CD8-positive, alpha-beta memory T cell (primary cell): ENCODE measurements at regions not wholly inside any gene's neighbourhood (a gene's known extent, or its start where the extent isn't known, plus 50 kb on each side); places are given as distances from the start of the nearest gene placed in this dataset.
"Not testable (repeated sequence)": the region's sequence is repeated elsewhere in the genome, so short reads cannot be mapped to it uniquely, and the experiment has no call there.

Experiments used
- CTCF ChIA-PET: fragments of 350-600 bp; sonication (Branson Sonifier 250); formaldehyde crosslinking; loops from one replicate; lab custom pipeline; 2021; ENCODE audit warnings: antibody characterized with exemption; lab: Charles Lee
- POLR2A ChIA-PET: fragments of 350-600 bp; sonication (Branson Sonifier 250); formaldehyde crosslinking; loops from one replicate; lab custom pipeline; 2021; ENCODE audit warnings: antibody characterized with exemption; lab: Charles Lee
- DNase-seq, 5 donors: peaks; one replicate each; pipeline versions ENCODE4 v3.0.0 to v3.0.0-alpha.2; 2020 to 2022; ENCODE audit warnings: mixed read lengths in 1 of 5
- H3K27ac ChIP-seq: one replicate; pipeline ENCODE4 v1.7.0; 2013; ENCODE audit warnings: low read depth, mild to moderate bottlenecking, low read length, moderate library complexity
- H3K27me3 ChIP-seq: 2 replicates; pipeline ENCODE4 v1.7.0; 2013; ENCODE audit warnings: low read length, mild to moderate bottlenecking; ENCODE audit not compliant: insufficient read depth, poor library complexity, severe bottlenecking
- H3K36me3 ChIP-seq: 2 replicates; pipeline ENCODE4 v1.7.0; 2013; ENCODE audit warnings: mild to moderate bottlenecking, low read length, moderate library complexity; ENCODE audit not compliant: insufficient read depth
- H3K4me1 ChIP-seq: 2 replicates; pipeline ENCODE4 v1.7.0; 2013; ENCODE audit warnings: mild to moderate bottlenecking, low read length, moderate library complexity; ENCODE audit not compliant: insufficient read depth
- H3K4me3 ChIP-seq: 2 replicates; pipeline ENCODE4 v1.7.0; 2013; ENCODE audit warnings: mild to moderate bottlenecking, low read length
- H3K9me3 ChIP-seq: 2 replicates; pipeline ENCODE4 v1.7.0; 2013; ENCODE audit warnings: mild to moderate bottlenecking, low read length
- H3K27ac Mint-ChIP-seq, 8 donors: one replicate each; pipeline ENCODE4 v1.8.0; 2020 to 2021; ENCODE audit warnings: mixed read lengths in 8 of 8, mild to moderate bottlenecking in 6 of 8, inconsistent platforms in 3 of 8, moderate library complexity in 3 of 8
- H3K27me3 Mint-ChIP-seq, 2 donors: one replicate each; pipeline ENCODE4 v1.8.0; 2020 to 2021; ENCODE audit warnings: mixed read lengths in 2 of 2, mild to moderate bottlenecking in 1 of 2, moderate library complexity in 1 of 2
- H3K36me3 Mint-ChIP-seq, 3 donors: one replicate each; pipeline ENCODE4 v1.8.0; 2020 to 2021; ENCODE audit warnings: mixed read lengths in 3 of 3, inconsistent platforms in 1 of 3, mild to moderate bottlenecking in 1 of 3
- H3K4me1 Mint-ChIP-seq, 3 donors: one replicate each; pipeline ENCODE4 v1.8.0; 2020 to 2021; ENCODE audit warnings: mixed read lengths in 3 of 3, inconsistent platforms in 1 of 3, mild to moderate bottlenecking in 1 of 3
- H3K4me3 Mint-ChIP-seq, 7 donors: one replicate each; pipeline ENCODE4 v1.8.0; 2020 to 2021; ENCODE audit warnings: mixed read lengths in 7 of 7, mild to moderate bottlenecking in 6 of 7, moderate library complexity in 4 of 7, inconsistent platforms in 2 of 7
- H3K9me3 Mint-ChIP-seq, 5 donors: one replicate each; pipeline ENCODE4 v1.8.0; 2020 to 2022; ENCODE audit warnings: mixed read lengths in 5 of 5, mild to moderate bottlenecking in 3 of 5, moderate library complexity in 2 of 5, inconsistent platforms in 1 of 5

DNA sequence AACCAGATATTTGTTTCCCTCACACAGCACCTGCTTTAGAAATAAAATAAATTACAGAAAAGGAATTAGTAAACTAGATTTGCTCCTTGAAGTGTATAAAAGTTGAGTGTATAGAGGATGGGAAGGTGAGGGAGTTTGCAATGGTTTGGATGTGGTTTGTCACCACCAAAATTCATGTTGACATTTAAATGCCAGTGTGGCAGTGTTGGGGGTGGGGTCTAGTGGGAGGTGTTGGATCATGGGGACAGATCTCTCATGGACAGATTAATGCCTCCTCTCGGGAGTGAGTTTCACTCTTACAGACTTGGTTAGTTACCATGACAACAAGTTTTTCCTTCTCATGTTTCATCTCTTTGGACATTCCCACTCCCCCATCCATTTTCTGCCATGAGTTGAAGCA, 83.9 kb upstream of the PRSS3 start:
- not testable (repeated sequence) for H3K9me3 Mint-ChIP-seq
- CTCF ChIA-PET = interaction anchor here (0.7 kb wide), 1 partner anchor 11 kb away, joined by 3 read pairs; no protein-coding TSS in a partner anchor
- H3K27me3 Mint-ChIP-seq = peaks cover 12 to 33% of the 10 kb centered on the region in 2 donors

DNA sequence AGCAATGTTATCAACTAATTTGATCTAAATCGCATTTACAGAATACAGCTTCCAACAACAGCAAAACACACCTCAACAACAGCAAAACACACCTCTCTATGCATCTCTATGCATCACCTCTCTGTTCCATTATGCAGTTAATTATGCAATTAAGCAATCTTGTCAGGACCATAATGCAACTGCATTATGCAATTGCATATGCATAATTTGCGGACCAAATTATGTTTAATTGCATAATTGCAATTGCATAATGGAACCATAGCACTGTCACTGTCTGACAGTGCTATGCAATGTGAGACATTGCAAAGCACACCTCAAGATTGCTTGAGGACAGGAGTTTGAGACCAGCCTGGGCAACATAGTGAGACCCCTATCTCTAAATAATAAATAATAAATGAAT, 80.4 kb upstream of the PRSS3 start:
- DNase-seq = no peak
- Histone ChIP-seq H3K27me3 (no peaks in the 10 kb centered on the region), H3K9me3 (no peaks in the 10 kb centered on the region), H3K36me3 (no peaks in the 10 kb centered on the region), H3K4me3 (no peak overlapping the region), H3K27ac (no peak overlapping the region), H3K4me1 (no peaks in the 10 kb centered on the region)
- ChIA-PET CTCF (interaction anchor here (0.8 kb wide), 1 partner anchor 91 kb away, joined by 6 read pairs; no protein-coding TSS in a partner anchor), POLR2A (no interaction called here)
- Mint-ChIP-seq H3K4me3 (no peak overlapping the region), H3K36me3 (peaks cover 0 to 2% (median 0%) of the 10 kb centered on the region in 3 donors), H3K27ac (no peak overlapping the region), H3K9me3 (no peaks in the 10 kb centered on the region), H3K4me1 (peaks cover 0 to 7% (median 0%) of the 10 kb centered on the region in 3 donors), H3K27me3 (peaks cover 4 to 21% of the 10 kb centered on the region in 2 donors)

More for the DNA sequence above, 83.9 kb upstream of the PRSS3 start:
- H3K36me3 ChIP-seq, H3K4me1 Mint-ChIP-seq, H3K4me3 Mint-ChIP-seq, H3K27me3 ChIP-seq, H3K36me3 Mint-ChIP-seq, H3K4me3 ChIP-seq, H3K9me3 ChIP-seq, H3K27ac Mint-ChIP-seq, POLR2A ChIA-PET, H3K27ac ChIP-seq, H3K4me1 ChIP-seq, DNase-seq: not testable (repeated sequence)

DNA sequence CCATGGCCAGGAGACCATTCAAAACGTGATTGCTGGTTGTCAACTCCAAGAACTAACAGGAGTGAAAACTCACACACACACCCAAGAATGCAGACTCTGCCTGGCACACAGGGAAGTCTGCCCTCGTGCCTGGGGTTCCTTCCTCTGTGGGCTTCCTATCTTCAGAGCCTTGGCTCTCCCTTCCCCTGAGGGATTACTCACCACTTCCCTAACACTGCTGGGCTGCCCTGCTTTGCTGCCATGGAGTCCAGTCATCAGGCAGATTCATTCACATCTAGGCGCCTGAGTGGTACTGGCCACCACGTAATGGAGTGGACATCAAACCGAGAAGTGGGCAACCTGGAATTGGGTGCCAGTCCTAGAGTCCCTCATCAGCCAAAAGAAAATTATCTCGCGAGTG, 76.4 kb upstream of the PRSS3 start:
- Mint-ChIP-seq H3K9me3 (no peaks in the 10 kb centered on the region), H3K36me3 (no peaks in the 10 kb centered on the region), H3K27me3 (peaks cover 5 to 10% of the 10 kb centered on the region in 2 donors), H3K27ac (no peak overlapping the region), H3K4me1 (peaks cover 0 to 10% (median 7%) of the 10 kb centered on the region in 3 donors), H3K4me3 (no peak overlapping the region)
- CTCF ChIA-PET = interaction anchor here (8.9 kb wide), 1 partner anchor 94 kb away, joined by 120 read pairs; no protein-coding TSS in a partner anchor
- Histone ChIP-seq H3K36me3 (no peaks in the 10 kb centered on the region), H3K4me3 (no peak overlapping the region), H3K4me1 (no peaks in the 10 kb centered on the region), H3K9me3 (no peaks in the 10 kb centered on the region), H3K27ac (no peak overlapping the region), H3K27me3 (no peaks in the 10 kb centered on the region)
- DNase-seq = no peak
- POLR2A ChIA-PET = interaction anchor here (0.6 kb wide), 1 partner anchor 16 kb away, joined by 3 read pairs; no protein-coding TSS in a partner anchor

DNA sequence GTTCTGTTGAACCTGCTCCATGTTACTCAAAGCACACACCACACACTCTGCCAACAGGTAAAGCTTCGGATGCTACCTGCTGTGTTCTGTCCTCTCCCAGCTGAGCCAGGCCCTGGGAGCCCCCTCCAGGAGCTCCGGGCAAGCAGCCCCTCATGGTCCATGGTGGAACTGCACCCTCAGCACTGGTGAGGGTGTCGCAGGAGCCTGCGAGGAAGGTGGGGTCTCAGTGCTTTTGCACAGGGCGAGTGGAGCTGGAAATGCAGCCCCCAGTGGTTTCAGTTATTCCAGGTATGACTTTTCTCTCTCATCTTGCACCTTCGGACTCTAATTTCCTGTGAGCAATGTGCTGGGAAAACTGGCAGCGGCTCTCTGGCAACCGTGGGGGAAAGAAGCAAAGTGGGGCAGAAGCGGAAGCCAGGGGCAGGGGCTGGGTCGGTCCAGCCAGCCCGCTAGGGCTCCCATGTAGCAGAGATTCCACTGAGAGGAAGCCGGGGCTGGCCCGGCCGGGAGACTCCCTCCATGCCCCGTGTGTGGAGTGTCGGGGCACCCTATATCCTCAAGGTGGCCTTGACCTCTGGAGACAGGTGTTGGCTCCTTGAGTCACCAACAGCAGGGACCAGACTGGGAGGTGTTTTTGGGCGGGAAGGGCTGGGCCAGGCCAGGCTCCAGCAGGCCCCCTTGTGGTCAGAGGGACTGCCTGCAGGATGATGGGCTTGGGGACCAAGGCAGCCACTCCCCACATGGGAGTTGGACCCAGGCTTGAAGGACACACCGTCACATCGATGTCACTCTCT, 75.6 kb upstream of the PRSS3 start:
- Mint-ChIP-seq H3K27ac (no peak overlapping the region), H3K27me3 (peaks cover 7 to 14% of the 10 kb centered on the region in 2 donors), H3K4me3 (peak overlapping the region in 2 of 7 donors; percentile 42 to 65), H3K4me1 (peaks cover 0 to 10% (median 7%) of the 10 kb centered on the region in 3 donors), H3K36me3 (peaks cover 0 to 4% (median 0%) of the 10 kb centered on the region in 3 donors), H3K9me3 (peaks cover 0 to 4% (median 0%) of the 10 kb centered on the region in 5 donors)
- H3K27ac ChIP-seq = no peak overlapping the region
- no peaks in the 10 kb centered on the region for H3K4me1 ChIP-seq
- ChIA-PET CTCF (interaction anchor here (1.4 to 8.9 kb wide), 2 partner anchors 10 to 95 kb away, joined by 3 to 120 read pairs; no protein-coding TSS in a partner anchor), POLR2A (no interaction called here)
- no peaks in the 10 kb centered on the region for H3K27me3 ChIP-seq
- no peaks in the 10 kb centered on the region for H3K9me3 ChIP-seq
- H3K4me3 ChIP-seq = no peak overlapping the region
- H3K36me3 ChIP-seq = no peaks in the 10 kb centered on the region
- peak in 3 of 5 donors; percentile 7 to 51 (median 22) for DNase-seq

DNA sequence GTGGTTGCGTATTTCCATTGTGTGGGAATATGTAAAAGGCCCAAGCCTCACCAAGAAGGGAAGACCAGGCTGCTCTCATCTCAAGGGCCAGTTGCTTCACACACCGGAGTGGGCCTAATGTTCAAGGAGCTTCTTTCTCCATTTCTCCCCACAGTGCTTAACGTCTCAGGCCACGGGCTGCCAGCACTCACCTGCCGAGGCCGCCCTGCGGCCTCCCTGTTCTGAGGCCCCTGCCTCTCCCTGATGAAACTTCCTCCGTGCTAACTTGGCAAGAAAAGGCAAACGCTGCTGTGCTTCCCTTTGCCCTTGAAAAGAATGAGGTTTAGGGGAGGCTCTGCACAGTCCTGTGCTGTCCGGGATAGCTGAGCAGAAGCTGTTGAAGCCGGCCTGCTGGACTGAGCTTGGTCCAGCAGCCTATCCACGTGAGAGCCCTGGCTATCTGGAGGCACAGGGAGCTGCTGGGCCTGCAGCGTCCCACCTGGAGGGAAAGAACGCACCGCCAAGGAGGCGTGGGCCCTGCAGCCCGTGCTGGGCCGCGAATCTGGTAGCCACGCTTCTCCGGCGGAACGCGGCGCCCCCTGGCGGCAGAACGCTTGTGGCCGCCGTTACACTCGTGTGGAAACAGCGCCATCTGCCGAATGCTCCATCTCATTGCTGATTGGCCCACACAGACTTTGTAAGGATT, 73.5 kb upstream of the PRSS3 start:
- no peaks in the 10 kb centered on the region for H3K4me1 ChIP-seq
- no peaks in the 10 kb centered on the region for H3K9me3 ChIP-seq
- DNase-seq = peak; percentile 77 to 87 (median 80)
- Mint-ChIP-seq H3K36me3 (peaks cover 0 to 4% (median 0%) of the 10 kb centered on the region in 3 donors), H3K4me1 (peaks cover 0 to 10% (median 7%) of the 10 kb centered on the region in 3 donors), H3K27ac (no peak overlapping the region), H3K27me3 (peaks cover 10 to 24% of the 10 kb centered on the region in 2 donors), H3K9me3 (peaks cover 0 to 4% (median 0%) of the 10 kb centered on the region in 5 donors), H3K4me3 (no peak overlapping the region)
- ChIA-PET POLR2A (no interaction called here), CTCF (interaction anchor here (0.8 to 8.9 kb wide), 15 partner anchors 10 to 347 kb away, joined by 3 to 120 read pairs (median 4); no protein-coding TSS in a partner anchor)
- H3K4me3 ChIP-seq = no peak overlapping the region
- no peak overlapping the region for H3K27ac ChIP-seq
- no peaks in the 10 kb centered on the region for H3K36me3 ChIP-seq
- no peaks in the 10 kb centered on the region for H3K27me3 ChIP-seq

DNA sequence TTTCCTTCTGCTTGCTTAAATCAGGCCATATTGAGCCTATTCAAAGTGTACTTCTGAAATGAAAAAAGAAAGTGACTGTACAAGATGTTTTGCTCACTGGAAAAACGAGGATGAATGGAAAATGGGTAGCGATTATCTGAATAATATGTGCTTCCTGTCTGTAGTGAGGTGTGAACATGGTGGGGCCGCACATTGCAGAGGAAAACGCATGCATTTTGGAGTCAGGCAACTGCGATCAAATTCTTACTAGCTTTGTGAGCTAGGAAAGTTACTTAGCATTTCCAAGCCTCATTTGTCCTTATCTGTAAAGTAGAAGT, 73.0 kb upstream of the PRSS3 start:
- Histone ChIP-seq H3K4me1 (no peaks in the 10 kb centered on the region), H3K9me3 (no peaks in the 10 kb centered on the region), H3K36me3 (no peaks in the 10 kb centered on the region), H3K27ac (no peak overlapping the region), H3K4me3 (no peak overlapping the region), H3K27me3 (no peaks in the 10 kb centered on the region)
- no peak overlapping the region for H3K4me3 Mint-ChIP-seq
- H3K36me3 Mint-ChIP-seq = peaks cover 0 to 4% (median 0%) of the 10 kb centered on the region in 3 donors
- H3K4me1 Mint-ChIP-seq = peaks cover 0 to 10% (median 7%) of the 10 kb centered on the region in 3 donors
- ChIA-PET CTCF (interaction anchor here (0.6 to 8.9 kb wide), 9 partner anchors 9 to 112 kb away, joined by 3 to 120 read pairs (median 4); no protein-coding TSS in a partner anchor), POLR2A (no interaction called here)
- DNase-seq = no peak
- peaks cover 10 to 24% of the 10 kb centered on the region in 2 donors for H3K27me3 Mint-ChIP-seq
- peaks cover 0 to 4% (median 3%) of the 10 kb centered on the region in 5 donors for H3K9me3 Mint-ChIP-seq
- no peak overlapping the region for H3K27ac Mint-ChIP-seq

DNA sequence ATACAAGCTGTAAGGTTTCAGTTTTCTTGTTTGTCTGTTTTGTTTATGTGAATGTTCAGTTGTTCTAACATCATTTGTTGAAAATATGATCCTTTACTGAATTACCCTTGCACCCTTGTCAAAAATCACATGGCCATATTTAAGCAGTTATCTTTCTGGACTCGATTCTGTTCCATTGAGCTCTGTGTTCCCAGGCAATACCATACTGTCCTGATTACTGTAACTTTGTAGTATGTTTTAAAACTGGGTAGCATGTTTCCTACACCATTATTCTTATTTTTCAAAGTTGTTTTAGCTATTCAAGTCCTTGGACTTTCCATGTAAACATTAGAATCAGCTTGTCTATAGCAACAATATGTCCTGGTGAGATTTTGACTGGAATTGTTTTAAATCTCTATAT, 66.7 kb upstream of the PRSS3 start:
- Mint-ChIP-seq H3K36me3 (peaks cover 0 to 4% (median 3%) of the 10 kb centered on the region in 3 donors), H3K9me3 (peaks cover 5 to 9% (median 5%) of the 10 kb centered on the region in 5 donors), H3K27me3 (peaks cover 11 to 35% of the 10 kb centered on the region in 2 donors), H3K4me1 (no peaks in the 10 kb centered on the region), H3K27ac (no peak overlapping the region), H3K4me3 (no peak overlapping the region)
- CTCF ChIA-PET = interaction anchor here (1.4 kb wide), 1 partner anchor 8 kb away, joined by 3 read pairs; no protein-coding TSS in a partner anchor
- H3K27ac ChIP-seq = no peak overlapping the region
- H3K4me1 ChIP-seq = no peaks in the 10 kb centered on the region
- DNase-seq = no peak
- H3K9me3 ChIP-seq = no peaks in the 10 kb centered on the region
- no peak overlapping the region for H3K4me3 ChIP-seq
- POLR2A ChIA-PET = no interaction called here
- no peaks in the 10 kb centered on the region for H3K27me3 ChIP-seq
- no peaks in the 10 kb centered on the region for H3K36me3 ChIP-seq
